Ishikawa (cell line): ENCODE measurements at regions not wholly inside any gene's neighbourhood (a gene's known extent, or its start where the extent isn't known, plus 50 kb on each side); places are given as distances from the start of the nearest gene placed in this dataset.

Source experiments
- CREB1 ChIP-seq: IDR thresholded peaks from 2 replicates; pipeline ENCODE4 v1.6.1; 2012; ENCODE audit warnings: low read depth
- EGR1 ChIP-seq: IDR thresholded peaks from 2 replicates; pipeline ENCODE4 v1.6.1; 2012
- TAF1 ChIP-seq: IDR thresholded peaks from 2 replicates; pipeline ENCODE4 v1.6.1; 2012; ENCODE audit warnings: low read depth, mild to moderate bottlenecking
- TCF12 ChIP-seq: IDR thresholded peaks from 2 replicates; pipeline ENCODE4 v1.6.1; 2012; ENCODE audit warnings: low read depth
- YY1 ChIP-seq: IDR thresholded peaks from 2 replicates; pipeline ENCODE4 v1.6.1; 2012; ENCODE audit warnings: low read depth

DNA sequence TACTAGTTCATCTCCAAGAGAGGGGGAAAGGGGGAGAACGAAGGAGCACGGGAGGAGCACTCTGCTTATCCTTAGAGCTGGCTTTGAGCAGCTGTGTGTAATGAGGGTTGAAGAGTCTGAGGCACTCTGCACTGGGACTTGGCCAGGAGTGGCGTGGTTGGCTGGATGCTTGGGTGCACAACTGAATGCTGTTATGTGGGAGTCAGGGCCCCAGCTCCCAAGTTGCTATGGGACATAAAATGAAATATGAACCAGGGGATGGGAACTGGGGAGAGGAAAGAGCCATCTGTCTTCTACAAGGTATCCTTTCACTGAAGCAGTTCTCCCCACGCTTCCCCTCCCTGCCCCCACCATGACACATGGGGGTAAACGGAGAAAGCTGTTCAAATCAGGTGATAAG is 105.9 kb upstream of the ANKFN1 start:
- no peak for TF ChIP-seq YY1
- no peak for TF ChIP-seq EGR1
- TF ChIP-seq TAF1, result no peak
- no peak for TF ChIP-seq TCF12
- TF ChIP-seq CREB1, result no peak
